Right ventricle myocardium inferior (tissue), 1 donor: ENCODE measurements at regions not wholly inside any gene's neighbourhood (a gene's known extent, or its start where the extent isn't known, plus 50 kb on each side); places are given as distances from the start of the nearest gene placed in this dataset.

ENCODE experiments used
- ATAC-seq: fragments of 200-7000 bp; cut with Tn5 transposase; one replicate; pipeline ENCODE4 v1.9.1; 2020; ENCODE audit warnings: mild to moderate bottlenecking, moderate library complexity
- DNase-seq: peaks from one replicate; pipeline ENCODE4 v3.0.0; 2021; ENCODE audit errors: missing footprints
- intact Hi-C: fragments of 100-400 bp; cut with DNase I; formaldehyde crosslinking; loops from one replicate; pipeline ENCODE4 v1.11.0; 2022
- donor health status: DM: no; HTN: yes; CAD: no; lungs with severe emphysema.

- ATAC-seq = no peak
- intact Hi-C loops = loop anchor here (2.0 kb wide), 1 partner anchor 295 kb away; no protein-coding TSS in a partner anchor
- no peak for DNase-seq
Observed at GRCh38 chr9:105158020-105158419, 86.4 kb upstream of the SLC44A1 start.

- ATAC-seq (no peak), DNase-seq (no peak)
- intact Hi-C loops = loop anchor here (2.0 kb wide), 1 partner anchor 296 kb away; no protein-coding TSS in a partner anchor
Observed at GRCh38 chr9:105158898-105159297, 85.6 kb upstream of the SLC44A1 start.

- intact Hi-C loops = no loop called here
- DNase-seq = no peak
- no peak for ATAC-seq
Observed at GRCh38 chr9:105168870-105169319, 75.6 kb upstream of the SLC44A1 start.

- intact Hi-C loops = no loop called here
- ATAC-seq (no peak), DNase-seq (no peak)
Observed at GRCh38 chr9:105171076-105171475, 73.4 kb upstream of the SLC44A1 start.

- DNase-seq (no peak), ATAC-seq (no peak)
- intact Hi-C loops = no loop called here
Observed at GRCh38 chr9:105171589-105171988, 72.9 kb upstream of the SLC44A1 start.

- no peak for ATAC-seq
- no peak for DNase-seq
- intact Hi-C loops = no loop called here
Observed at GRCh38 chr9:105172436-105172835, 72.0 kb upstream of the SLC44A1 start.

- intact Hi-C loops = no loop called here
- no peak for DNase-seq
- no peak for ATAC-seq
Observed at GRCh38 chr9:105173306-105173705, 71.1 kb upstream of the SLC44A1 start.

GRCh38 chr9:105173826-105174225, 70.6 kb upstream of the SLC44A1 start:
- ATAC-seq = no peak
- intact Hi-C loops = no loop called here
- no peak for DNase-seq

- no peak for DNase-seq
- intact Hi-C loops = no loop called here
- no peak for ATAC-seq
Observed at GRCh38 chr9:105176194-105176593, 68.3 kb upstream of the SLC44A1 start.

- no peak for ATAC-seq
- no peak for DNase-seq
- intact Hi-C loops = no loop called here
Observed at GRCh38 chr9:105178076-105178475, 66.4 kb upstream of the SLC44A1 start.

- DNase-seq (no peak), ATAC-seq (no peak)
- intact Hi-C loops = no loop called here
Observed at GRCh38 chr9:105187781-105188180, 56.7 kb upstream of the SLC44A1 start.

- intact Hi-C loops = no loop called here
- ATAC-seq = no peak
- no peak for DNase-seq
Observed at GRCh38 chr9:105188746-105189145, 55.7 kb upstream of the SLC44A1 start.

GRCh38 chr9:105191508-105192121, 52.8 kb upstream of the SLC44A1 start:
- DNase-seq = no peak
- ATAC-seq = no peak
- intact Hi-C loops = no loop called here

GRCh38 chr9:105193560-105193959, 50.9 kb upstream of the SLC44A1 start:
- ATAC-seq (no peak), DNase-seq (no peak)
- intact Hi-C loops = no loop called here

- ATAC-seq (no peak), DNase-seq (no peak)
- intact Hi-C loops = no loop called here
Observed at GRCh38 chr9:105194234-105194633, 50.2 kb upstream of the SLC44A1 start.
